GM12878 (cell line): ENCODE measurements at regions not wholly inside any gene's neighbourhood (a gene's known extent, or its start where the extent isn't known, plus 50 kb on each side); places are given as distances from the start of the nearest gene placed in this dataset.

Experiments used
- CHD2 ChIP-seq: IDR thresholded peaks from 2 replicates; pipeline ENCODE4 v1.6.1; 2011; ENCODE audit warnings: low read depth, low read length, improper control_type of control experiment, borderline replicate concordance
- NBN ChIP-seq: fragments of 450-650 bp; IDR thresholded peaks from 2 replicates; pipeline ENCODE4 v1.6.1; 2016
- NR2C2 ChIP-seq: IDR thresholded peaks from 2 replicates; pipeline ENCODE4 v1.6.1; 2011; ENCODE audit warnings: borderline replicate concordance, low read depth; ENCODE audit not compliant: control insufficient read depth, insufficient read length
- POLR2A ChIP-seq: IDR thresholded peaks from 2 replicates; pipeline ENCODE4 v1.6.1; 2011; ENCODE audit warnings: low read depth, mild to moderate bottlenecking, low read length
- SMC3 ChIP-seq: IDR thresholded peaks from 2 replicates; pipeline ENCODE4 v1.6.1; 2011; ENCODE audit warnings: low read length, improper control_type of control experiment, borderline replicate concordance
- TAF1 ChIP-seq: IDR thresholded peaks from 2 replicates; pipeline ENCODE4 v1.6.1; 2011; ENCODE audit warnings: mild to moderate bottlenecking, low read depth, low read length, borderline replicate concordance
- YBX1 ChIP-seq: fragments of 450-650 bp; IDR thresholded peaks from 2 replicates; pipeline ENCODE4 v1.6.1; 2016; ENCODE audit warnings: antibody characterized with exemption
- ZBED1 ChIP-seq: IDR thresholded peaks from 2 replicates; pipeline ENCODE4 v1.6.1; 2016; ENCODE audit warnings: borderline replicate concordance
- ZNF24 ChIP-seq: fragments of 450-650 bp; IDR thresholded peaks from 2 replicates; pipeline ENCODE4 v1.6.1; 2017; ENCODE audit warnings: antibody characterized with exemption, mild to moderate bottlenecking
- TF ChIP-seq, protein P1 (sequence below), 3 experiments: IDR thresholded peaks in 2 of 3; conservative IDR thresholded peaks in 1 of 3; 2 replicates each; pipeline ENCODE4 v1.5.1; 2011; ENCODE audit warnings: low read depth in 3 of 3, low read length in 3 of 3, mild to moderate bottlenecking in 3 of 3, control low read depth in 2 of 3, moderate library complexity in 2 of 3, inconsistent platforms in 1 of 3, mixed read lengths in 1 of 3; ENCODE audit not compliant: control insufficient read depth in 2 of 3, insufficient read depth in 1 of 3; ENCODE audit errors: extremely low read depth in 1 of 3
- TF ChIP-seq, protein P2 (sequence below): IDR thresholded peaks from 2 replicates; pipeline ENCODE4 v1.6.1; 2012; ENCODE audit warnings: low read length, inconsistent platforms

DNA sequence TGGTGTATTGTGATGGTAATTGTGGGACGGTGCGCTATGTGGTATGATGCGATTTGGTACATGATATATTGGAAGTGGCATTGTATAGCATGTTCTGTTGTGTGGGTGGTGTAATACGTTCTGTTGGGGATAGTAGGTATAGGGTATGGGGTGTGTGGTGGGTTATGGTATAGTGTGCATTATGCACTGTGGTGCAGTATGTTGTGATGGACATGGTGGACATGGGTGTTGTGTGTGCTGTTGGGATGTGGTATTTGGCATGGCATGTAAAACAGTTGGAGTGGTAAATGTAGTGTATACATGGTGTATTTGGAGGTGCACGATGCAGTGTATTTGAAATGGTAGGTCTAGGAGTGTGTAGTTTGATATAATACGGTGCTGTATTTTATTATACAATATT, 170.6 kb upstream of the CNTNAP4 start:
- no peak for TF ChIP-seq POLR2A
- no peak for TF ChIP-seq TAF1
- TF ChIP-seq SMC3, result no peak
- no peak for TF ChIP-seq ZNF24
- TF ChIP-seq, protein P1, sequence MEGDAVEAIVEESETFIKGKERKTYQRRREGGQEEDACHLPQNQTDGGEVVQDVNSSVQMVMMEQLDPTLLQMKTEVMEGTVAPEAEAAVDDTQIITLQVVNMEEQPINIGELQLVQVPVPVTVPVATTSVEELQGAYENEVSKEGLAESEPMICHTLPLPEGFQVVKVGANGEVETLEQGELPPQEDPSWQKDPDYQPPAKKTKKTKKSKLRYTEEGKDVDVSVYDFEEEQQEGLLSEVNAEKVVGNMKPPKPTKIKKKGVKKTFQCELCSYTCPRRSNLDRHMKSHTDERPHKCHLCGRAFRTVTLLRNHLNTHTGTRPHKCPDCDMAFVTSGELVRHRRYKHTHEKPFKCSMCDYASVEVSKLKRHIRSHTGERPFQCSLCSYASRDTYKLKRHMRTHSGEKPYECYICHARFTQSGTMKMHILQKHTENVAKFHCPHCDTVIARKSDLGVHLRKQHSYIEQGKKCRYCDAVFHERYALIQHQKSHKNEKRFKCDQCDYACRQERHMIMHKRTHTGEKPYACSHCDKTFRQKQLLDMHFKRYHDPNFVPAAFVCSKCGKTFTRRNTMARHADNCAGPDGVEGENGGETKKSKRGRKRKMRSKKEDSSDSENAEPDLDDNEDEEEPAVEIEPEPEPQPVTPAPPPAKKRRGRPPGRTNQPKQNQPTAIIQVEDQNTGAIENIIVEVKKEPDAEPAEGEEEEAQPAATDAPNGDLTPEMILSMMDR (IDR thresholded peaks at IDR 0.05 in 2 of 3, conservative IDR thresholded peaks at IDR 0.05 in 1 of 3; ENCODE audit: control insufficient read depth in 2 of 3, extremely low read depth in 1 of 3, insufficient read depth in 1 of 3, low read depth in 3 of 3, low read length in 3 of 3), result no peak
- no peak for TF ChIP-seq NBN
- TF ChIP-seq, protein P2, sequence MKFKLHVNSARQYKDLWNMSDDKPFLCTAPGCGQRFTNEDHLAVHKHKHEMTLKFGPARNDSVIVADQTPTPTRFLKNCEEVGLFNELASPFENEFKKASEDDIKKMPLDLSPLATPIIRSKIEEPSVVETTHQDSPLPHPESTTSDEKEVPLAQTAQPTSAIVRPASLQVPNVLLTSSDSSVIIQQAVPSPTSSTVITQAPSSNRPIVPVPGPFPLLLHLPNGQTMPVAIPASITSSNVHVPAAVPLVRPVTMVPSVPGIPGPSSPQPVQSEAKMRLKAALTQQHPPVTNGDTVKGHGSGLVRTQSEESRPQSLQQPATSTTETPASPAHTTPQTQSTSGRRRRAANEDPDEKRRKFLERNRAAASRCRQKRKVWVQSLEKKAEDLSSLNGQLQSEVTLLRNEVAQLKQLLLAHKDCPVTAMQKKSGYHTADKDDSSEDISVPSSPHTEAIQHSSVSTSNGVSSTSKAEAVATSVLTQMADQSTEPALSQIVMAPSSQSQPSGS, result no peak
- TF ChIP-seq NR2C2, result no peak
- no peak for TF ChIP-seq CHD2
- no peak for TF ChIP-seq YBX1
- TF ChIP-seq ZBED1, result no peak
